ENCODE measurements at regions not wholly inside any gene's neighbourhood (a gene's known extent, or its start where the extent isn't known, plus 50 kb on each side); places are given as distances from the start of the nearest gene placed in this dataset.

GRCh38 chr16:87178177-87178863 is 138.9 kb downstream of the C16orf95 start:
- TF ChIP-seq EP300 (IDR thresholded peaks at IDR 0.05) = no peak
- TF ChIP-seq, protein P1, sequence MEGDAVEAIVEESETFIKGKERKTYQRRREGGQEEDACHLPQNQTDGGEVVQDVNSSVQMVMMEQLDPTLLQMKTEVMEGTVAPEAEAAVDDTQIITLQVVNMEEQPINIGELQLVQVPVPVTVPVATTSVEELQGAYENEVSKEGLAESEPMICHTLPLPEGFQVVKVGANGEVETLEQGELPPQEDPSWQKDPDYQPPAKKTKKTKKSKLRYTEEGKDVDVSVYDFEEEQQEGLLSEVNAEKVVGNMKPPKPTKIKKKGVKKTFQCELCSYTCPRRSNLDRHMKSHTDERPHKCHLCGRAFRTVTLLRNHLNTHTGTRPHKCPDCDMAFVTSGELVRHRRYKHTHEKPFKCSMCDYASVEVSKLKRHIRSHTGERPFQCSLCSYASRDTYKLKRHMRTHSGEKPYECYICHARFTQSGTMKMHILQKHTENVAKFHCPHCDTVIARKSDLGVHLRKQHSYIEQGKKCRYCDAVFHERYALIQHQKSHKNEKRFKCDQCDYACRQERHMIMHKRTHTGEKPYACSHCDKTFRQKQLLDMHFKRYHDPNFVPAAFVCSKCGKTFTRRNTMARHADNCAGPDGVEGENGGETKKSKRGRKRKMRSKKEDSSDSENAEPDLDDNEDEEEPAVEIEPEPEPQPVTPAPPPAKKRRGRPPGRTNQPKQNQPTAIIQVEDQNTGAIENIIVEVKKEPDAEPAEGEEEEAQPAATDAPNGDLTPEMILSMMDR (IDR thresholded peaks at IDR 0.05) = no peak

Measured in ovary (tissue), 3 donors.